Stomach (tissue), 8 donors: ENCODE measurements at regions not wholly inside any gene's neighbourhood (a gene's known extent, or its start where the extent isn't known, plus 50 kb on each side); places are given as distances from the start of the nearest gene placed in this dataset.

Experiments used
- DNase-seq, 2 donors: peaks; one replicate each; pipeline versions ENCODE4 v3.0.0 to v3.0.0-alpha.2; 2013 to 2019
- H3K27ac ChIP-seq, 5 donors: fragments of 200-600 bp in 4 of 5; sonication (generic) in 4 of 5; one replicate each; pipeline ENCODE4 v1.5.1; 2013 to 2019; ENCODE audit warnings: mild to moderate bottlenecking in 1 of 5, moderate library complexity in 1 of 5
- H3K27me3 ChIP-seq, 3 donors: fragments of 200-600 bp; sonication (generic); one replicate each; pipeline ENCODE4 v1.5.1; 2017 to 2019; ENCODE audit warnings: mixed run types in 1 of 3
- H3K36me3 ChIP-seq, 4 donors: fragments of 200-600 bp; sonication (generic); 1 replicate in 3 of 4; 2 replicates in 1 of 4; pipeline ENCODE4 v1.5.1; 2016 to 2019
- H3K4me1 ChIP-seq, 4 donors: fragments of 200-600 bp; sonication (generic); one replicate each; pipeline ENCODE4 v1.5.1; 2016 to 2019
- H3K4me3 ChIP-seq, 4 donors: fragments of 200-600 bp; sonication (generic) in 3 of 4; one replicate each; pipeline ENCODE4 v1.5.1; 2016 to 2019; ENCODE audit warnings: mild to moderate bottlenecking in 1 of 4
- H3K9me3 ChIP-seq, 4 donors: fragments of 200-600 bp; sonication (generic); one replicate each; pipeline ENCODE4 v1.5.1; 2016 to 2019
- CTCF ChIP-seq, 7 experiments: fragments of 450-650 bp in 4 of 7; fragments of 200-600 bp in 3 of 7; sonication (generic) in 3 of 7; IDR thresholded peaks; one replicate each; pipeline ENCODE4 v1.5.1; 2016 to 2019; ENCODE audit warnings: antibody characterized with exemption in 7 of 7, control low read depth in 2 of 7, mild to moderate bottlenecking in 1 of 7
- EP300 ChIP-seq: sonication (generic); formaldehyde crosslinking; IDR thresholded peaks from one replicate; pipeline ENCODE4 v1.6.1; 2017; ENCODE audit warnings: antibody characterized with exemption
- POLR2A ChIP-seq, 4 donors: fragments of 450-650 bp; IDR thresholded peaks; one replicate each; pipeline ENCODE4 v1.6.1; 2016; ENCODE audit warnings: antibody characterized with exemption in 4 of 4, control low read depth in 2 of 4, mild to moderate bottlenecking in 1 of 4, moderate library complexity in 1 of 4
- POLR2AphosphoS5 ChIP-seq, 3 donors: sonication (generic); formaldehyde crosslinking; IDR thresholded peaks; one replicate each; pipeline ENCODE4 v1.6.1; 2016; ENCODE audit warnings: antibody characterized with exemption in 3 of 3
- WGBS, 5 donors: extraction: QIAGEN DNeasy Blood & Tissue Kit in 3 of 5; methylation state at CpG; one replicate each; pipeline versions ENCODE4 v1.1.5 to v1.1.7; 2013 to 2018; 5-methylcytosine and 5-hydroxymethylcytosine counted together
- intact Hi-C: fragments of 100-400 bp; cut with DNase I; formaldehyde crosslinking; loops from one replicate; pipeline ENCODE4 v1.15.1; 2023; ENCODE audit warnings: low total_unique reads
- donor health status: healthy with polysubstance abuse.
- donor health status: Bipolar disorder and iron deficiency.
- donor health status: healthy.

GRCh38 chr12:111287125-111287900 lies 81.6 kb downstream of the PHETA1 start:
- H3K9me3 ChIP-seq: peaks cover 0 to 6% (median 0%) of the 10 kb centered on the region in 4 donors
- H3K36me3 ChIP-seq: no peaks in the 10 kb centered on the region
- H3K27me3 ChIP-seq: no peaks in the 10 kb centered on the region
- intact Hi-C loops: no loop called here
- no peak for DNase-seq
- WGBS, 5 donors: 63 to 74% (median 71%) methylated on average over 31 to 34 of the region's 34 CpGs
- no peaks in the 10 kb centered on the region for H3K4me1 ChIP-seq
- TF ChIP-seq POLR2AphosphoS5 (IDR thresholded peaks at IDR 0.05) (no peak), EP300 (no peak), CTCF (IDR thresholded peaks at IDR 0.05) (no peak), POLR2A (IDR thresholded peaks at IDR 0.05) (no peak)
- H3K4me3 ChIP-seq: no peak overlapping the region
- no peak overlapping the region for H3K27ac ChIP-seq

- no peak for DNase-seq
- no peak for TF ChIP-seq EP300
- TF ChIP-seq POLR2A (IDR thresholded peaks at IDR 0.05): no peak
- no peak for TF ChIP-seq POLR2AphosphoS5 (IDR thresholded peaks at IDR 0.05)
- TF ChIP-seq CTCF (IDR thresholded peaks at IDR 0.05): no peak
- H3K4me1 ChIP-seq: no peaks in the 10 kb centered on the region
- no peak overlapping the region for H3K27ac ChIP-seq
- H3K36me3 ChIP-seq: no peaks in the 10 kb centered on the region
- intact Hi-C loops: no loop called here
- H3K27me3 ChIP-seq: peaks cover 0 to 15% (median 0%) of the 10 kb centered on the region in 3 donors
- H3K4me3 ChIP-seq: no peak overlapping the region
- peaks cover 0 to 16% (median 9%) of the 10 kb centered on the region in 4 donors for H3K9me3 ChIP-seq
- 46 to 67% (median 53%) methylated on average over 5 of the region's 5 CpGs for WGBS, 5 donors
These were observed 83.7 kb downstream of the PHETA1 start for GRCh38 chr12:111285200-111285599.

GRCh38 chr12:111284709-111285108 lies 84.2 kb downstream of the PHETA1 start:
- Histone ChIP-seq H3K27me3 (peaks cover 0 to 20% (median 0%) of the 10 kb centered on the region in 3 donors), H3K27ac (no peak overlapping the region), H3K9me3 (peaks cover 0 to 16% (median 9%) of the 10 kb centered on the region in 4 donors), H3K4me1 (no peaks in the 10 kb centered on the region), H3K4me3 (no peak overlapping the region), H3K36me3 (no peaks in the 10 kb centered on the region)
- intact Hi-C loops: no loop called here
- 47 to 77% (median 55%) methylated on average over 11 of the region's 11 CpGs for WGBS, 5 donors
- TF ChIP-seq EP300 (no peak), POLR2A (IDR thresholded peaks at IDR 0.05) (no peak)
- no peak for DNase-seq

GRCh38 chr12:111283966-111284365 lies 84.9 kb downstream of the PHETA1 start:
- TF ChIP-seq CTCF (IDR thresholded peaks at IDR 0.05): no peak
- no peak for TF ChIP-seq EP300
- no peak for TF ChIP-seq POLR2A (IDR thresholded peaks at IDR 0.05)
- TF ChIP-seq POLR2AphosphoS5 (IDR thresholded peaks at IDR 0.05): no peak
- WGBS, 5 donors: 83 to 90% (median 86%) methylated on average over 3 to 5 of the region's 5 CpGs
- intact Hi-C loops: no loop called here
- H3K4me1 ChIP-seq: no peaks in the 10 kb centered on the region
- peaks cover 0 to 16% (median 9%) of the 10 kb centered on the region in 4 donors for H3K9me3 ChIP-seq
- peaks cover 0 to 25% (median 0%) of the 10 kb centered on the region in 3 donors for H3K27me3 ChIP-seq
- no peak for DNase-seq
- no peak overlapping the region for H3K27ac ChIP-seq
- no peak overlapping the region for H3K4me3 ChIP-seq
- no peaks in the 10 kb centered on the region for H3K36me3 ChIP-seq

- Histone ChIP-seq H3K4me3 (no peak overlapping the region), H3K4me1 (no peaks in the 10 kb centered on the region), H3K27me3 (peaks cover 0 to 29% (median 0%) of the 10 kb centered on the region in 3 donors), H3K27ac (no peak overlapping the region), H3K36me3 (no peaks in the 10 kb centered on the region), H3K9me3 (peaks cover 0 to 16% (median 9%) of the 10 kb centered on the region in 4 donors)
- WGBS, 5 donors: 66 to 84% (median 81%) methylated on average over 6 of the region's 6 CpGs
- TF ChIP-seq EP300: no peak
- TF ChIP-seq CTCF (IDR thresholded peaks at IDR 0.05): no peak
- DNase-seq: no peak
- intact Hi-C loops: no loop called here
These were observed 85.4 kb downstream of the PHETA1 start for GRCh38 chr12:111283521-111283920.
